ENCODE measurements at regions not wholly inside any gene's neighbourhood (a gene's known extent, or its start where the extent isn't known, plus 50 kb on each side); places are given as distances from the start of the nearest gene placed in this dataset.

GRCh38 chr14:95458906-95459305 lies 57.5 kb downstream of the SYNE3 start:
- Histone ChIP-seq H3K4me2 (ENCODE audit: low read depth, low read length, poor library complexity, severe bottlenecking) (no peak overlapping the region), H3K4me3 (ENCODE audit: low read length) (no peak overlapping the region), H4K20me1 (ENCODE audit: insufficient read depth, low read depth, low read length) (no peaks in the 10 kb centered on the region), H3K36me3 (ENCODE audit: insufficient read depth, low read length) (no peaks in the 10 kb centered on the region), H2AFZ (ENCODE audit: low read length) (no peak overlapping the region), H3K79me2 (ENCODE audit: low read length) (no peaks in the 10 kb centered on the region), H3K4me1 (ENCODE audit: low read length) (peaks cover 17% of the 10 kb centered on the region), H3K9me2 (replicated peaks; ENCODE audit: insufficient read depth, low read length) (no peaks in the 10 kb centered on the region), H3K27me3 (ENCODE audit: low read length) (no peaks in the 10 kb centered on the region), H3K27ac (ENCODE audit: low read length) (no peak overlapping the region), H3K9ac (ENCODE audit: low read length) (no peak overlapping the region), H3K9me3 (ENCODE audit: low read length) (no peaks in the 10 kb centered on the region)
- no peak for DNase-seq

GRCh38 chr14:95458459-95458858 lies 58.0 kb downstream of the SYNE3 start:
- Histone ChIP-seq H3K9ac (ENCODE audit: low read length) (no peak overlapping the region), H3K4me3 (ENCODE audit: low read length) (no peak overlapping the region), H4K20me1 (ENCODE audit: insufficient read depth, low read depth, low read length) (no peaks in the 10 kb centered on the region), H2AFZ (ENCODE audit: low read length) (no peak overlapping the region), H3K4me1 (ENCODE audit: low read length) (peaks cover 17% of the 10 kb centered on the region), H3K27ac (ENCODE audit: low read length) (no peak overlapping the region), H3K4me2 (ENCODE audit: low read depth, low read length, poor library complexity, severe bottlenecking) (no peak overlapping the region), H3K9me3 (ENCODE audit: low read length) (no peaks in the 10 kb centered on the region), H3K79me2 (ENCODE audit: low read length) (no peaks in the 10 kb centered on the region), H3K27me3 (ENCODE audit: low read length) (no peaks in the 10 kb centered on the region), H3K36me3 (ENCODE audit: insufficient read depth, low read length) (no peaks in the 10 kb centered on the region), H3K9me2 (replicated peaks; ENCODE audit: insufficient read depth, low read length) (no peaks in the 10 kb centered on the region)
- no peak for DNase-seq

- H3K27me3 ChIP-seq (ENCODE audit: low read length), result no peaks in the 10 kb centered on the region
- H2AFZ ChIP-seq (ENCODE audit: low read length), result no peak overlapping the region
- H3K4me2 ChIP-seq (ENCODE audit: low read depth, low read length, poor library complexity, severe bottlenecking), result no peak overlapping the region
- no peak overlapping the region for H3K9ac ChIP-seq (ENCODE audit: low read length)
- H3K9me2 ChIP-seq (replicated peaks; ENCODE audit: insufficient read depth, low read length), result no peaks in the 10 kb centered on the region
- no peak for DNase-seq
- no peak overlapping the region for H3K4me3 ChIP-seq (ENCODE audit: low read length)
- H3K27ac ChIP-seq (ENCODE audit: low read length), result no peak overlapping the region
- H3K9me3 ChIP-seq (ENCODE audit: low read length), result no peaks in the 10 kb centered on the region
- H4K20me1 ChIP-seq (ENCODE audit: insufficient read depth, low read depth, low read length), result no peaks in the 10 kb centered on the region
- no peaks in the 10 kb centered on the region for H3K79me2 ChIP-seq (ENCODE audit: low read length)
- peaks cover 34% of the 10 kb centered on the region for H3K4me1 ChIP-seq (ENCODE audit: low read length)
- no peaks in the 10 kb centered on the region for H3K36me3 ChIP-seq (ENCODE audit: insufficient read depth, low read length)
These were observed 60.2 kb downstream of the SYNE3 start for GRCh38 chr14:95456281-95456680.

- Histone ChIP-seq H3K9me2 (replicated peaks; ENCODE audit: insufficient read depth, low read length) (no peaks in the 10 kb centered on the region), H3K4me1 (ENCODE audit: low read length) (peaks cover 34% of the 10 kb centered on the region), H3K9me3 (ENCODE audit: low read length) (no peaks in the 10 kb centered on the region), H3K27me3 (ENCODE audit: low read length) (no peaks in the 10 kb centered on the region), H3K4me2 (ENCODE audit: low read depth, low read length, poor library complexity, severe bottlenecking) (no peak overlapping the region), H3K79me2 (ENCODE audit: low read length) (no peaks in the 10 kb centered on the region), H3K9ac (ENCODE audit: low read length) (no peak overlapping the region), H4K20me1 (ENCODE audit: insufficient read depth, low read depth, low read length) (no peaks in the 10 kb centered on the region), H3K36me3 (ENCODE audit: insufficient read depth, low read length) (no peaks in the 10 kb centered on the region), H3K27ac (ENCODE audit: low read length) (no peak overlapping the region), H3K4me3 (ENCODE audit: low read length) (no peak overlapping the region), H2AFZ (ENCODE audit: low read length) (no peak overlapping the region)
- DNase-seq, result no peak
These were observed 61.2 kb downstream of the SYNE3 start for GRCh38 chr14:95455246-95455645.

- Histone ChIP-seq H3K4me2 (ENCODE audit: low read depth, low read length, poor library complexity, severe bottlenecking) (no peak overlapping the region), H3K4me3 (ENCODE audit: low read length) (no peak overlapping the region), H3K27me3 (ENCODE audit: low read length) (no peaks in the 10 kb centered on the region), H3K9me2 (replicated peaks; ENCODE audit: insufficient read depth, low read length) (no peaks in the 10 kb centered on the region), H3K27ac (ENCODE audit: low read length) (no peak overlapping the region), H3K9me3 (ENCODE audit: low read length) (no peaks in the 10 kb centered on the region), H3K36me3 (ENCODE audit: insufficient read depth, low read length) (no peaks in the 10 kb centered on the region), H4K20me1 (ENCODE audit: insufficient read depth, low read depth, low read length) (no peaks in the 10 kb centered on the region), H3K79me2 (ENCODE audit: low read length) (no peaks in the 10 kb centered on the region), H3K9ac (ENCODE audit: low read length) (no peak overlapping the region), H2AFZ (ENCODE audit: low read length) (no peak overlapping the region), H3K4me1 (ENCODE audit: low read length) (peaks cover 34% of the 10 kb centered on the region)
- no peak for DNase-seq
These were observed 62.8 kb downstream of the SYNE3 start for GRCh38 chr14:95453713-95453980.

- no peaks in the 10 kb centered on the region for H3K9me2 ChIP-seq (replicated peaks; ENCODE audit: insufficient read depth, low read length)
- DNase-seq, result no peak
- H3K4me2 ChIP-seq (ENCODE audit: low read depth, low read length, poor library complexity, severe bottlenecking), result peak overlapping the region; percentile 37
- H4K20me1 ChIP-seq (ENCODE audit: insufficient read depth, low read depth, low read length), result no peaks in the 10 kb centered on the region
- no peak overlapping the region for H3K27ac ChIP-seq (ENCODE audit: low read length)
- H3K36me3 ChIP-seq (ENCODE audit: insufficient read depth, low read length), result no peaks in the 10 kb centered on the region
- H2AFZ ChIP-seq (ENCODE audit: low read length), result no peak overlapping the region
- no peak overlapping the region for H3K4me3 ChIP-seq (ENCODE audit: low read length)
- H3K79me2 ChIP-seq (ENCODE audit: low read length), result no peaks in the 10 kb centered on the region
- H3K4me1 ChIP-seq (ENCODE audit: low read length), result peaks cover 34% of the 10 kb centered on the region
- H3K9ac ChIP-seq (ENCODE audit: low read length), result no peak overlapping the region
- H3K27me3 ChIP-seq (ENCODE audit: low read length), result no peaks in the 10 kb centered on the region
- H3K9me3 ChIP-seq (ENCODE audit: low read length), result no peaks in the 10 kb centered on the region
These were observed 63.3 kb downstream of the SYNE3 start for GRCh38 chr14:95452893-95453712.

GRCh38 chr14:95452176-95452892 lies 64.1 kb downstream of the SYNE3 start:
- Histone ChIP-seq H3K4me2 (ENCODE audit: low read depth, low read length, poor library complexity, severe bottlenecking) (peak overlapping the region; percentile 37), H3K36me3 (ENCODE audit: insufficient read depth, low read length) (no peaks in the 10 kb centered on the region), H3K4me3 (ENCODE audit: low read length) (no peak overlapping the region), H3K9me3 (ENCODE audit: low read length) (no peaks in the 10 kb centered on the region), H2AFZ (ENCODE audit: low read length) (no peak overlapping the region), H4K20me1 (ENCODE audit: insufficient read depth, low read depth, low read length) (no peaks in the 10 kb centered on the region), H3K9ac (ENCODE audit: low read length) (no peak overlapping the region), H3K27me3 (ENCODE audit: low read length) (no peaks in the 10 kb centered on the region), H3K4me1 (ENCODE audit: low read length) (peaks cover 26% of the 10 kb centered on the region), H3K9me2 (replicated peaks; ENCODE audit: insufficient read depth, low read length) (no peaks in the 10 kb centered on the region), H3K79me2 (ENCODE audit: low read length) (no peaks in the 10 kb centered on the region), H3K27ac (ENCODE audit: low read length) (no peak overlapping the region)
- DNase-seq, result peak; percentile 82

- no peak for DNase-seq
- Histone ChIP-seq H3K9me3 (ENCODE audit: low read length) (no peaks in the 10 kb centered on the region), H3K79me2 (ENCODE audit: low read length) (no peaks in the 10 kb centered on the region), H3K27ac (ENCODE audit: low read length) (no peak overlapping the region), H3K4me1 (ENCODE audit: low read length) (peaks cover 17% of the 10 kb centered on the region), H3K4me3 (ENCODE audit: low read length) (no peak overlapping the region), H3K9me2 (replicated peaks; ENCODE audit: insufficient read depth, low read length) (no peaks in the 10 kb centered on the region), H3K36me3 (ENCODE audit: insufficient read depth, low read length) (no peaks in the 10 kb centered on the region), H3K4me2 (ENCODE audit: low read depth, low read length, poor library complexity, severe bottlenecking) (no peak overlapping the region), H3K27me3 (ENCODE audit: low read length) (no peaks in the 10 kb centered on the region), H4K20me1 (ENCODE audit: insufficient read depth, low read depth, low read length) (no peaks in the 10 kb centered on the region), H3K9ac (ENCODE audit: low read length) (no peak overlapping the region), H2AFZ (ENCODE audit: low read length) (no peak overlapping the region)
These were observed 67.3 kb downstream of the SYNE3 start for GRCh38 chr14:95449131-95449530.
